ENCODE measurements at regions not wholly inside any gene's neighbourhood (a gene's known extent, or its start where the extent isn't known, plus 50 kb on each side); places are given as distances from the start of the nearest gene placed in this dataset.

DNA sequence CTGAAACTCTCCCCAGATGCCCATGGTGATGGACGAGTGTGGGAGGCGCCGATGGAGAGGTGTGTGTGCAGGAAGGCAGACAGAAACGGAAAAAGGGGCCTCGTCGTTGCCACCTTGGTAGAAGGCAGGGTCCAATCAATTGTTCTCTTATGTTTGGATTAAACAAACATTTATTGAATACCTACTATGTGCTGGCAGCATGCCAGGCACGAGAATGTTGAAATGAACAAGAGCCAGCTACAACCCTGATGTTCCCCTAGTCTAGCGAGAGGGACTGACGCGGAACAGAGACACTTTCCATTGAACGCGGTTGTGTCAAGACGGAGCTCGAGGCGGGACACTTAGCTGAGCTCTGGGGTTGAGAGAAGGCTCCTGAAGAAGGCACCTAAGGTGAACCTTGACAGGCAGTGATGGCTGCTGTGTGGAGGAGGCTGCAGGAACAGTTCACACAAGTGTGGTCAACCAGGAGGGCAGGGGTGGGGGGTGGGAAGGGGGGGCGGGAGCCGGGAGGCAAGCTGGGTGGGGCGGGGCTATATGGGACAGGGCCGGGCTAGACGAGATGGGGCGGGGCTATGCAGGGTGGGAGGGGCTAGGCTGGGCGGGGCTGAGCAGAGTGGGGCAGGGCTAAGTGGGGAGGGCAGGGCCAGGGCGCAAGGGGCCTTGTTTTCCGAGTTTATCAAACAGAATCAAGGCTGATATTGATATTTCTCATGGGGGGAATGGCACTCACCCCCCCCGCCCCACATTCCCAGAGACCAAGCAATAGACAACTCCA is 181.0 kb downstream of the GATA3 start:
- no peak for DNase-seq

DNA sequence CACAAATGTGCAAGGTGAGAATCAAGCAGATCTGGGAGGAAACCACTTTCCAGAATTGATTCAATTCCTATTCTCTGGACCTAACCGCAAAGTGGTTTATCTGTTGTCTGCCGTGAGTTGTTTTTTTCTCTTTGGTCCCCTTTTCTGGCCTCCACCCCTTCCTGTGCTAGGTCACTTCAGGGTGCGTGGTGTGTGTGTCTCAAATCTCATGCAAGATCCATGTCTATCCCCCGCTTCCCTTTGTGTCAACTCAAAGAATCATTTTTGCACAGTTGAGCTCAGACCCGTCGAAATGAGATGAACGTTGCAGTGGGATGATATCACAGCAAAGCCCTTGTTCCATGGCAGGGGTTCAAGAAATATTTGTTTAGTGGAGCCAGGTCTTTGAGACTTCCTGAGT is 184.5 kb downstream of the GATA3 start:
- no peak for DNase-seq

- DNase-seq = no peak
Observed at GRCh38 chr10:8240861-8241260, 186.4 kb downstream of the GATA3 start.

DNA sequence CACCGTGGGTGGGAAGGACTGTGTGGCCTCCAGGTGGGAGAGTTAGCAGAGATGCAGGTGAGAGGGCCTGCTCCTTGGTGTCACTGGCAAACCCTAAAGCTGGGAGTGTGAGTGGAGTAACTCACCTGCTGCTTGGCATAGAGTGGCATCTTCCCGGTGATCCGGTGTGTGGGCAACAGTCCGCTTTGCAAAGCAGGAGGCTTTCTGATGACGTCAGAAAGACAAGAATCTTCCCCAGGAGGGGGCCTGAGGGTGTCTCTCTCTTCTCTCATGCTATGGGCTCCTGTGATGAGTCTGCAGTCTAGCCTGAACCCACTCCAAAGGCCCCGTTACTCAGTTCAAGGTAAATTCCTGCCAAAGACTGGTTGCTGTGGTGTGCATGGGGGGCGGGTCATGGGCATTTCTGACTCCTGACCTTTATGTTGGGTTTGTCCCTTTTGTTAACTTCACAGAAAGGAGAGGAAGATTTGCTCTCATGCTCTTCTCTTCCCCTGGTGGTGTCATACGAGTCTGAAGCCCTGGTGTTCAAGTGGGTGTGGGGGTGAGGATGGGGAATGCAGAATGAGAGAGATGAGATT is 187.9 kb downstream of the GATA3 start:
- no peak for DNase-seq

- no peak for DNase-seq
Observed at GRCh38 chr10:8245131-8245813, 190.8 kb downstream of the GATA3 start.

- DNase-seq = no peak
Observed at GRCh38 chr10:8245814-8246142, 191.3 kb downstream of the GATA3 start.

DNA sequence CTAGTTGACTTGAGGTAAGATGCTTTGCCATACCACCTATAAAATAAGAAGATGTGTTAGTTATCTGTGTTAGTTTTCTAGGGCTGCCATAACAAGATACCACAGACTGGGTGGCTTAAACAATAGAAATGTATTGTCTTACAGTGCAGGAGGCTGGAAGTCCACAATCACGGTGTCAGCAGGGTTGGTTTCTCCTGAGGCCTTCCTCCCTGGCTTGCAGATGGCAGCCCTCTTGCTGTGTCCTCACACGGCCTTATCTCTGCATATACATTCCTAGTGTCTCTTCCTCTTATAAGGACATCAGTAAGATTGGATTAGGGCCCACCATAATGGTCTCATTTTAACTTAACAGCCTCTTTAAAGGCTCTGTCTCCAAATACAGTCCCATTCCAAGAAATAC is 192.1 kb downstream of the GATA3 start:
- DNase-seq = no peak

GRCh38 chr10:8247191-8247590 is 192.7 kb downstream of the GATA3 start:
- DNase-seq = no peak

GRCh38 chr10:8248868-8249267 is 194.4 kb downstream of the GATA3 start:
- no peak for DNase-seq

DNA sequence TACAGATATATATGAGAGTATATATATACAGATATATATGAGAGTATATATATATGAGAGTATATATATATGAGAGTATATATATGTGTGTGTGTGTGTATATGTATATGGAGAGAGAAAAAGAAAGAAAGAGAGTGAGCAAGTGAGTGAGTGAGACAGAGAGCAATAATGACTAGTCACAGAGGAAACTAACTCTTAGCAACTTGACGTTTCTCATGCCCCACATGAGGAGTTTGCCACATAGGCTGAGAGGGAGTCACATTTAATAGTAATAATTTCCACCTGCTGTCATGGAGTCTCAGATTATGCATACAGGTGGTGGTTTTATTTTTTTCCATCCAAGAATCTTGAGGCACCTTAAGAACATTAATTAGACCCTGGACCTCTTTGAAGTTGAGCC is 199.9 kb downstream of the GATA3 start:
- DNase-seq = no peak

DNA sequence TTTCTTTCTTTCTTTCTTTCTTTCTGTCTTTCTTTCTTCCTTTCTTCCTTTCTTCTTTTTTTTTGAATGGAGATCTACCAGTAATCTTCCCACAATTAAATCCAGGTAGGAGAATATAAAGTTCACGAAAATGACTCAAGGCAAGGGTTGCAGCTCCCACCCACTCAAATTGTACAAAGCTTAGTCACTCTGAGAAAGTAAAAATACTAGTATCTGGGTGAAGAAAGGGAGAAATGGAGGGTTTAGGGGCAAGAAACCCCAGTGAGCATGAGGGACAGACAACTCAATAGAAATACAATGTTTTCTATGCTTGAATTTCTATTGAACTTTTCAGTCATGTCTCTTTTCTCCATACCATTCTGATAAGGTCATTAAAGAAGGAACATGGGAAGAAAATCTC is 200.8 kb downstream of the GATA3 start:
- DNase-seq = no peak

- DNase-seq = no peak
Observed at GRCh38 chr10:8260645-8261044, 206.2 kb downstream of the GATA3 start.

DNA sequence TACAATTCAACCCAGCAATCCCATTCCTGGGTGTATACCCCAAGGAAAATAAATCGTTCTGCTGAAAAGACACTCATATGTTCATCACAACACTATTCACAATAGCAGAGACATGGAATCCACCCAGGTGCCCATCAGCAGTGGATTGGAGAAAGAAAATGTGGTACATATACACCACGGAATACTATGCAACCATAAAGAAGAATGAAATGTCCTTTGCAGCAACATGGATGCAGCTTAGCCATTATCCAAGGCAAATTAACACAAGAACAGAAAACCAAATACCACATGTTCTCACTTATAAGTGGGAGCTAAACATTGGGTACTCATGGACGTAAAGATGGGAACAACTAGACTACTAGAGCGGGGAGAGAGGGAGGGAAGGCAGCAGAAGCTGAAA is 207.8 kb downstream of the GATA3 start:
- no peak for DNase-seq

DNA sequence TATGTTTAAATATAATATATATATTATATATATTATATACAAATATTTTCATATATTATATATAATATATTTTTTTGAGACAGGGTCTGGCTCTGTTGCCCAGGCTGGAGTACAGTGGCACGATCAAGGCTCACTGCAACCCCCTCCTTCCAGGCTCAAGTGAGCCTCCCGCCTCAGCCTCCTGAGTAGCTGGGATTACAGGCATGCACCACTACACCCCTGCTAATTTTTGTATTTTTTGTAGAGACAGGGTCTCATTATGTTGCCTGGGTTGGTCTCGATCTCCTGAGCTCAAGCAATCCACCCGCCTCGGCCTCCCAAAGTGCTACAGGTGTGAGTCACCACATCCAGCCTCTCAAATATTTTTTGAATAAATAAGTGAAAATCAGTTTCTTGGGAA is 215.5 kb downstream of the GATA3 start:
- no peak for DNase-seq

GRCh38 chr10:8272794-8273425 is 218.4 kb downstream of the GATA3 start:
- no peak for DNase-seq

GRCh38 chr10:8273749-8274148 is 219.3 kb downstream of the GATA3 start:
- no peak for DNase-seq

DNA sequence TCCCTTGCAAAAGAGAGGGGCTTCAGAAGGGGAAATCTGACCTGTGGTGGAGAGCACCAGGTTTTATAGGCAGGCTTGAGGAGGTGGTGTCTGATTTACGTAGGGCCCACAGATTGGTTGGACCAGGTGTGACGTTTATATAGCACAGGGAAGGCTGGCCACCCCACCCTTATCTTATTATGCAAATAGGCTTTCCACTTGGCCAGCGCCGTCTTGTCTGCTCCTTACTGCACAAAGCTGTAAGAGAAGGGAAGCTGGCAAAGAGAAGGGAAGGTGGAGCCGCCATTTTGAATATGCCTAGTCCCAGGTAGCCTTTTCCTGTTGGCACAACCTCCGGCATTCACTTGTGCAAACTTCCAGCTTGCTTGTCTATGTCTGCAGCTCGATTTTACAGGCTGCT is 221.4 kb downstream of the GATA3 start:
- no peak for DNase-seq

DNA sequence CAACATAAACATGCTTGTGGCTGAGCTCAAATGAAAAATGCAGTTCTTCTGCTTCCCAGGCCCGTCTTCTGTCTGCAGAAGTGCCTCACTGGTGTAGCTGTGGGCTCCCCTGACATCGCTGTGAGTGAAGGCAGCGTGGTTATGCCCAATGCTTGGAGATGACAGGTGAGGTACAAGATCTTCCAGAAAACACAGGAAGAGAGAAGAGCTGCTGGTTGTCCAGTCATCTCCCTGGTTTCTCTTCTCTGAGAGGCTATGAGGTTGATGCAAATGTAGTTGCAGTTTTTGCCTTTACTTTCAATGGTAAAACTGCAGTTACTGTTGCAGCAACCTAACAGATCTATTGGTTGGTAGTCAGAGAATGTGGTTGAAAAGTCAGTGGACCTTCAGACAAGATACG is 223.6 kb downstream of the GATA3 start:
- no peak for DNase-seq

GRCh38 chr10:8279598-8279997 is 225.1 kb downstream of the GATA3 start:
- DNase-seq = no peak

- DNase-seq = no peak
Observed at GRCh38 chr10:8280946-8281345, 226.5 kb downstream of the GATA3 start.

DNA sequence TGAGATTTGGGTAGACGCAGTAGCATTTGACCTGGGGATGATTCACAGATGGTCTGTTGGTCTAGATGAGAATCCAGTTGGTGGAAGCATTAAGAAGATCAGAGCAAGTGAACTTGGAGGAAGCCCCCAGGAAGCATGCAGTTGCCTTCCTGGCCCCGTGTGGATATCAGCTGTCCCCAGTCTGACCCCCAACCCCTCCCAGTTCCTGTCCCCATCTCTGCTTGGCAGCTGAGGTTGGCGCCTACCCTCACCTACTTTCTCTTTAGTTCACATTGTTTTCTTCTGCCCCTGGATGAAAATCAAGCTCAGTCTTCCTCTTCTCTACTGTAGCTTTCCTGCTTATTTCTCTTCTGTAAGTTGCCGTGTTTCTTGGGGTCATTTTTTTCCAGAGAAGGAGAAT is 227.9 kb downstream of the GATA3 start:
- no peak for DNase-seq

- no peak for DNase-seq
Observed at GRCh38 chr10:8283166-8283905, 228.8 kb downstream of the GATA3 start.

DNA sequence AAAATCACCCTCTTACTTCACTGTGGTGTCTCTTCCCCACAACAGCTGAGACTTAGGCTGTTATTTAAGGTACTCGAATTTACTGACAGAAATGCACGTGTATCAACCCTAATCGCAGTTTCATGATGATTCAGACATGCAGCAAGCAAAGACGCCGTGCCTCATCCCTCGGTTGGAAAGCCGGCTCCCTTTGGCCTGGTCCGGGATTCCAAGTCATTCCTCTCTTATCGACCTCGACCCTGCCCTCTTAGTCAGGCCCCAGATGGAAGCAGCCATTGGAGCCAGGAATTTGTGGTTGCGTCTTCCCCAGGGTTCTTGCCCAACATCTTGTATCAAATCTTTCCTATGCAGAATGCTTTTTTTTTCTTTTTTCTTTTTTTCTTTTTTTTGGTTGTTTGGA is 229.5 kb downstream of the GATA3 start:
- no peak for DNase-seq
